NCI-H226 (cell line): ENCODE measurements at regions not wholly inside any gene's neighbourhood (a gene's known extent, or its start where the extent isn't known, plus 50 kb on each side); places are given as distances from the start of the nearest gene placed in this dataset.

Source experiments
- DNase-seq: peaks from one replicate; pipeline ENCODE4 v3.0.0-alpha.2; 2015

- no peak for DNase-seq
These were observed 129.1 kb downstream of the TM9SF2 start for GRCh38 chr13:99630269-99630898.

GRCh38 chr13:99629641-99630040 is 128.4 kb downstream of the TM9SF2 start:
- no peak for DNase-seq

- no peak for DNase-seq
These were observed 127.2 kb downstream of the TM9SF2 start for GRCh38 chr13:99628442-99628841.

- DNase-seq, result no peak
These were observed 125.3 kb downstream of the TM9SF2 start for GRCh38 chr13:99626461-99627082.

GRCh38 chr13:99624936-99625540 is 123.8 kb downstream of the TM9SF2 start:
- no peak for DNase-seq

- DNase-seq, result no peak
These were observed 119.5 kb downstream of the TM9SF2 start for GRCh38 chr13:99620806-99621205.

- DNase-seq, result no peak
These were observed 117.9 kb downstream of the TM9SF2 start for GRCh38 chr13:99619207-99619606.

- DNase-seq, result no peak
These were observed 116.4 kb downstream of the TM9SF2 start for GRCh38 chr13:99617474-99618255.

GRCh38 chr13:99614465-99614885 is 113.2 kb downstream of the TM9SF2 start:
- no peak for DNase-seq
